Fibroblast of gingiva (primary cell): ENCODE measurements at regions not wholly inside any gene's neighbourhood (a gene's known extent, or its start where the extent isn't known, plus 50 kb on each side); places are given as distances from the start of the nearest gene placed in this dataset.

Experiments
- DNase-seq: peaks from one replicate; pipeline ENCODE4 v3.0.0-alpha.2; 2011; ENCODE audit warnings: low read depth

- DNase-seq = no peak
Measured at GRCh38 chr5:4720831-4721230, 419.3 kb upstream of the ADAMTS16 start.

GRCh38 chr5:4722886-4723285 is 417.2 kb upstream of the ADAMTS16 start:
- DNase-seq = no peak

- no peak for DNase-seq
Measured at GRCh38 chr5:4725594-4725993, 414.5 kb upstream of the ADAMTS16 start.

GRCh38 chr5:4730279-4730678 is 409.9 kb upstream of the ADAMTS16 start:
- DNase-seq = no peak

GRCh38 chr5:4734348-4734747 is 405.8 kb upstream of the ADAMTS16 start:
- no peak for DNase-seq

- DNase-seq = no peak
Measured at GRCh38 chr5:4735261-4735660, 404.9 kb upstream of the ADAMTS16 start.

- no peak for DNase-seq
Measured at GRCh38 chr5:4737868-4738267, 402.3 kb upstream of the ADAMTS16 start.

- DNase-seq = no peak
Measured at GRCh38 chr5:4738298-4738697, 401.8 kb upstream of the ADAMTS16 start.

- DNase-seq = no peak
Measured at GRCh38 chr5:4740156-4740555, 400.0 kb upstream of the ADAMTS16 start.

GRCh38 chr5:4758550-4758949 is 381.6 kb upstream of the ADAMTS16 start:
- DNase-seq = no peak

- no peak for DNase-seq
Measured at GRCh38 chr5:4758996-4759395, 381.1 kb upstream of the ADAMTS16 start.

- no peak for DNase-seq
Measured at GRCh38 chr5:4762316-4762715, 377.8 kb upstream of the ADAMTS16 start.

GRCh38 chr5:4765411-4765810 is 374.7 kb upstream of the ADAMTS16 start:
- DNase-seq = no peak

- no peak for DNase-seq
Measured at GRCh38 chr5:4766101-4766500, 374.0 kb upstream of the ADAMTS16 start.

- no peak for DNase-seq
Measured at GRCh38 chr5:4772591-4772990, 367.5 kb upstream of the ADAMTS16 start.

GRCh38 chr5:4773827-4774317 is 366.3 kb upstream of the ADAMTS16 start:
- DNase-seq = no peak

- no peak for DNase-seq
Measured at GRCh38 chr5:4777435-4777834, 362.7 kb upstream of the ADAMTS16 start.

- no peak for DNase-seq
Measured at GRCh38 chr5:4780633-4781032, 359.5 kb upstream of the ADAMTS16 start.

- DNase-seq = no peak
Measured at GRCh38 chr5:4781299-4781698, 358.8 kb upstream of the ADAMTS16 start.

- no peak for DNase-seq
Measured at GRCh38 chr5:4785971-4786370, 354.2 kb upstream of the ADAMTS16 start.

GRCh38 chr5:4797445-4797844 is 342.7 kb upstream of the ADAMTS16 start:
- no peak for DNase-seq

GRCh38 chr5:4802044-4802443 is 338.1 kb upstream of the ADAMTS16 start:
- DNase-seq = no peak

- no peak for DNase-seq
Measured at GRCh38 chr5:4804691-4805360, 335.3 kb upstream of the ADAMTS16 start.

- DNase-seq = no peak
Measured at GRCh38 chr5:4815002-4815401, 325.1 kb upstream of the ADAMTS16 start.
